Karpas-422 (cell line): ENCODE measurements at regions not wholly inside any gene's neighbourhood (a gene's known extent, or its start where the extent isn't known, plus 50 kb on each side); places are given as distances from the start of the nearest gene placed in this dataset.

Experiments
- DNase-seq: peaks from one replicate; pipeline ENCODE4 v3.0.0-alpha.2; 2015
- H2AFZ ChIP-seq: fragments of 200-600 bp; sonication (generic); 2 replicates; pipeline ENCODE4 v1.6.1; 2014; ENCODE audit warnings: antibody characterized with exemption, low read length, mixed read lengths
- H3K27ac ChIP-seq: fragments of 200-600 bp; sonication (generic); 2 replicates; pipeline ENCODE4 v1.5.1; 2014; ENCODE audit warnings: mild to moderate bottlenecking, low read length, moderate library complexity
- H3K27me3 ChIP-seq: fragments of 200-600 bp; sonication (generic); 2 replicates; pipeline ENCODE4 v1.6.1; 2014; ENCODE audit warnings: low read length, mixed read lengths
- H3K36me3 ChIP-seq: fragments of 200-600 bp; sonication (generic); 2 replicates; pipeline ENCODE4 v1.6.1; 2014; ENCODE audit warnings: low read length, mixed read lengths; ENCODE audit not compliant: insufficient read depth
- H3K4me1 ChIP-seq: fragments of 200-600 bp; sonication (generic); 2 replicates; pipeline ENCODE4 v1.6.1; 2014; ENCODE audit warnings: mild to moderate bottlenecking, low read length, mixed read lengths
- H3K4me2 ChIP-seq: fragments of 200-600 bp; sonication (generic); 2 replicates; pipeline ENCODE4 v1.6.1; 2014; ENCODE audit warnings: low read length, low read depth, mild to moderate bottlenecking; ENCODE audit not compliant: poor library complexity, severe bottlenecking
- H3K4me3 ChIP-seq: fragments of 200-600 bp; sonication (generic); 2 replicates; pipeline ENCODE4 v1.5.1; 2014; ENCODE audit warnings: mild to moderate bottlenecking, antibody characterized with exemption, low read length, mixed read lengths
- H3K79me2 ChIP-seq: fragments of 200-600 bp; sonication (generic); 2 replicates; pipeline ENCODE4 v1.6.1; 2014; ENCODE audit warnings: mild to moderate bottlenecking, low read length, mixed read lengths
- H3K9ac ChIP-seq: fragments of 200-600 bp; sonication (generic); 2 replicates; pipeline ENCODE4 v1.6.0; 2014; ENCODE audit warnings: low read length
- H3K9me2 ChIP-seq: fragments of 200-600 bp; sonication (generic), shearing (Covaris generic); replicated peaks from 2 replicates; pipeline ENCODE4 v1.6.0; 2014; ENCODE audit warnings: mild to moderate bottlenecking, low read length, moderate library complexity; ENCODE audit not compliant: insufficient read depth
- H3K9me3 ChIP-seq: fragments of 300-700, 200-600 bp; sonication (generic); 2 replicates; pipeline ENCODE4 v1.6.1; 2014; ENCODE audit warnings: low read length, mixed read lengths
- H4K20me1 ChIP-seq: fragments of 200-600 bp; sonication (generic); 2 replicates; pipeline ENCODE4 v1.6.1; 2014; ENCODE audit warnings: mild to moderate bottlenecking, antibody characterized with exemption, low read length, low read depth; ENCODE audit not compliant: insufficient read depth

- Histone ChIP-seq H3K4me1 (no peaks in the 10 kb centered on the region), H3K27ac (no peak overlapping the region), H3K4me2 (no peak overlapping the region), H2AFZ (no peak overlapping the region), H3K9me3 (no peaks in the 10 kb centered on the region), H3K9ac (no peak overlapping the region), H3K36me3 (no peaks in the 10 kb centered on the region), H3K4me3 (no peak overlapping the region), H3K9me2 (no peaks in the 10 kb centered on the region), H3K79me2 (no peaks in the 10 kb centered on the region), H4K20me1 (no peaks in the 10 kb centered on the region), H3K27me3 (no peaks in the 10 kb centered on the region)
- DNase-seq: no peak
These were observed 141.1 kb upstream of the ETV3 start for GRCh38 chr1:157279138-157279801.

GRCh38 chr1:157278383-157279137, 140.4 kb upstream of the ETV3 start:
- H3K27me3 ChIP-seq: no peaks in the 10 kb centered on the region
- H4K20me1 ChIP-seq: no peaks in the 10 kb centered on the region
- no peaks in the 10 kb centered on the region for H3K36me3 ChIP-seq
- H3K4me1 ChIP-seq: no peaks in the 10 kb centered on the region
- H3K9me2 ChIP-seq: no peaks in the 10 kb centered on the region
- no peaks in the 10 kb centered on the region for H3K79me2 ChIP-seq
- H3K9me3 ChIP-seq: no peaks in the 10 kb centered on the region
- no peak overlapping the region for H3K27ac ChIP-seq
- H2AFZ ChIP-seq: no peak overlapping the region
- no peak overlapping the region for H3K4me3 ChIP-seq
- H3K9ac ChIP-seq: no peak overlapping the region
- DNase-seq: no peak
- no peak overlapping the region for H3K4me2 ChIP-seq

- Histone ChIP-seq H3K9me3 (no peaks in the 10 kb centered on the region), H3K36me3 (no peaks in the 10 kb centered on the region), H3K79me2 (no peaks in the 10 kb centered on the region), H3K4me1 (no peaks in the 10 kb centered on the region), H3K27me3 (no peaks in the 10 kb centered on the region), H3K9ac (no peak overlapping the region), H2AFZ (no peak overlapping the region), H4K20me1 (no peaks in the 10 kb centered on the region), H3K4me2 (no peak overlapping the region), H3K27ac (no peak overlapping the region), H3K4me3 (no peak overlapping the region), H3K9me2 (no peaks in the 10 kb centered on the region)
- no peak for DNase-seq
These were observed 139.7 kb upstream of the ETV3 start for GRCh38 chr1:157277913-157278312.

- no peak for DNase-seq
- Histone ChIP-seq H3K36me3 (no peaks in the 10 kb centered on the region), H4K20me1 (no peaks in the 10 kb centered on the region), H3K9me3 (no peaks in the 10 kb centered on the region), H3K4me3 (no peak overlapping the region), H3K27ac (no peak overlapping the region), H3K4me1 (no peaks in the 10 kb centered on the region), H3K27me3 (no peaks in the 10 kb centered on the region), H2AFZ (no peak overlapping the region), H3K9me2 (no peaks in the 10 kb centered on the region), H3K9ac (no peak overlapping the region), H3K79me2 (no peaks in the 10 kb centered on the region), H3K4me2 (no peak overlapping the region)
These were observed 139.1 kb upstream of the ETV3 start for GRCh38 chr1:157277281-157277680.

DNA sequence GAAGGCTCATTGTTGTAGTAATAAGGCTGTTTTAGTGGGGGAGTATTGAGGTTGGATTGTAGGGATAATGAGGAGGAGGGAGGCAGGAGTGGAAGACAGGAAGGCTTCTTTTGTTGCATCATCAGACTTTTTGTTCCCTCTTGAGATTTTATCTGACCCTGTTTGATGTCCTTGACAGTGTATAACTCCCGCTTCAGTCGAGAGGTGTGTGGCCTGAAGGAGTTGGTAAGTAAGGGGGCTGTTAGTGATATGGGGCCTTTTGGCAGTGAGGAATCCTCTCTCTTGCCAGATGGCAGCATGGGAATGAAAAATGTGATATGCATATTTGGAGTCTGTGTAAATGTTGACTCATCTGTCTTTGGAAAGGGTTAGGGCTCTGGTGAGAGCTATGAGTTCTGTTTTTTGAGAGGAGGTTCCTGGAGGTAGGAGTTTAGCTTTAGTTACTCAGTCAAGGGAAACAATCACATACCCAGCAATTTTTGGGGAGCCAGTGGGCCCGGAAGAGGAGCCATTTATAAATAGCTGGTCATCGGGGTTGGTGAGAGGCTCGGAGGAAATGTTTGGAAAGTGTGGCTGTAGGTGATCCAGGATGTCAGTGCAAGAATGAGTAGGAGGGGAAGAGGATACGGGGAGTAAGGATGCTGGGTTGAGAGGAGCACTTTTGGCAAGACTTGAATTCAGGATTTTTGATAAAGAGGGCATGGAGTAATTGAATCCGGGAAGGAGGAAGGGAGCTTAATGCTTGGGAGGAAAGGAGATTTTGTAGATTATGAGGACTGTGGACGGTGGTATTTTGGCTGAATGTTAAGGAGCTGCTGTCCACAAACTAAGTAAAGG, 136.7 kb upstream of the ETV3 start:
- H3K4me2 ChIP-seq: no peak overlapping the region
- no peaks in the 10 kb centered on the region for H3K36me3 ChIP-seq
- no peaks in the 10 kb centered on the region for H3K9me2 ChIP-seq
- no peak for DNase-seq
- H3K4me1 ChIP-seq: peaks cover 16% of the 10 kb centered on the region
- no peaks in the 10 kb centered on the region for H3K79me2 ChIP-seq
- H4K20me1 ChIP-seq: no peaks in the 10 kb centered on the region
- no peak overlapping the region for H2AFZ ChIP-seq
- H3K9me3 ChIP-seq: no peaks in the 10 kb centered on the region
- H3K4me3 ChIP-seq: no peak overlapping the region
- no peak overlapping the region for H3K27ac ChIP-seq
- no peaks in the 10 kb centered on the region for H3K27me3 ChIP-seq
- no peak overlapping the region for H3K9ac ChIP-seq

GRCh38 chr1:157272729-157273524, 134.7 kb upstream of the ETV3 start:
- Histone ChIP-seq H3K27ac (no peak overlapping the region), H3K79me2 (no peaks in the 10 kb centered on the region), H3K9ac (no peak overlapping the region), H3K4me2 (no peak overlapping the region), H3K4me3 (no peak overlapping the region), H3K9me3 (no peaks in the 10 kb centered on the region), H3K36me3 (no peaks in the 10 kb centered on the region), H2AFZ (no peak overlapping the region), H3K4me1 (peaks cover 24% of the 10 kb centered on the region), H3K27me3 (no peaks in the 10 kb centered on the region), H3K9me2 (no peaks in the 10 kb centered on the region), H4K20me1 (no peaks in the 10 kb centered on the region)
- DNase-seq: no peak

GRCh38 chr1:157272264-157272663, 134.1 kb upstream of the ETV3 start:
- H3K9me2 ChIP-seq: no peaks in the 10 kb centered on the region
- H3K4me2 ChIP-seq: no peak overlapping the region
- H2AFZ ChIP-seq: no peak overlapping the region
- no peak overlapping the region for H3K9ac ChIP-seq
- no peak overlapping the region for H3K4me3 ChIP-seq
- H3K36me3 ChIP-seq: no peaks in the 10 kb centered on the region
- no peak overlapping the region for H3K27ac ChIP-seq
- H3K27me3 ChIP-seq: no peaks in the 10 kb centered on the region
- no peaks in the 10 kb centered on the region for H3K79me2 ChIP-seq
- no peaks in the 10 kb centered on the region for H4K20me1 ChIP-seq
- no peaks in the 10 kb centered on the region for H3K9me3 ChIP-seq
- H3K4me1 ChIP-seq: peaks cover 24% of the 10 kb centered on the region
- no peak for DNase-seq
